GM19023 (cell line): ENCODE measurements at regions not wholly inside any gene's neighbourhood (a gene's known extent, or its start where the extent isn't known, plus 50 kb on each side); places are given as distances from the start of the nearest gene placed in this dataset.

Experiments
- ATAC-seq: cut with Tn5 transposase; IDR thresholded peaks from one replicate; pipeline ENCODE4 v1.9.1; 2021; ENCODE audit warnings: mild to moderate bottlenecking, moderate library complexity; ENCODE audit not compliant: unreplicated experiment

- no peak for ATAC-seq
These were observed 103.0 kb upstream of the AGAP1 start for GRCh38 chr2:235390816-235391194.

- ATAC-seq: no peak
These were observed 101.8 kb upstream of the AGAP1 start for GRCh38 chr2:235391921-235392615.

- ATAC-seq: no peak
These were observed 99.5 kb upstream of the AGAP1 start for GRCh38 chr2:235394278-235394828.

GRCh38 chr2:235396071-235396846 is 97.6 kb upstream of the AGAP1 start:
- no peak for ATAC-seq

GRCh38 chr2:235398321-235398720 is 95.5 kb upstream of the AGAP1 start:
- no peak for ATAC-seq

GRCh38 chr2:235399895-235400294 is 93.9 kb upstream of the AGAP1 start:
- no peak for ATAC-seq

- ATAC-seq: no peak
These were observed 91.4 kb upstream of the AGAP1 start for GRCh38 chr2:235402422-235402821.

- ATAC-seq: no peak
These were observed 88.1 kb upstream of the AGAP1 start for GRCh38 chr2:235405612-235406361.

- no peak for ATAC-seq
These were observed 87.4 kb upstream of the AGAP1 start for GRCh38 chr2:235406430-235406829.

- ATAC-seq: no peak
These were observed 81.8 kb upstream of the AGAP1 start for GRCh38 chr2:235411905-235412485.

- ATAC-seq: no peak
These were observed 80.8 kb upstream of the AGAP1 start for GRCh38 chr2:235413064-235413463.

GRCh38 chr2:235414422-235414821 is 79.4 kb upstream of the AGAP1 start:
- no peak for ATAC-seq

- no peak for ATAC-seq
These were observed 76.9 kb upstream of the AGAP1 start for GRCh38 chr2:235416858-235417499.

- ATAC-seq: no peak
These were observed 74.9 kb upstream of the AGAP1 start for GRCh38 chr2:235418918-235419317.

- no peak for ATAC-seq
These were observed 73.8 kb upstream of the AGAP1 start for GRCh38 chr2:235419996-235420395.

- no peak for ATAC-seq
These were observed 72.2 kb upstream of the AGAP1 start for GRCh38 chr2:235421618-235422017.

GRCh38 chr2:235430366-235431083 is 63.3 kb upstream of the AGAP1 start:
- ATAC-seq: no peak

GRCh38 chr2:235432741-235433520 is 60.9 kb upstream of the AGAP1 start:
- no peak for ATAC-seq

- no peak for ATAC-seq
These were observed 60.0 kb upstream of the AGAP1 start for GRCh38 chr2:235433860-235434259.
